Body of pancreas (tissue), 4 donors: ENCODE measurements at regions not wholly inside any gene's neighbourhood (a gene's known extent, or its start where the extent isn't known, plus 50 kb on each side); places are given as distances from the start of the nearest gene placed in this dataset.

Experiments
- CTCF ChIP-seq, 7 experiments: fragments of 450-650 bp in 4 of 7; fragments of 200-600 bp in 3 of 7; sonication (generic) in 3 of 7; IDR thresholded peaks; one replicate each; pipeline ENCODE4 v1.5.1; 2016 to 2019; ENCODE audit warnings: antibody characterized with exemption in 7 of 7
- POLR2A ChIP-seq, 3 donors: fragments of 450-650 bp; IDR thresholded peaks; one replicate each; pipeline ENCODE4 v1.6.1; 2016; ENCODE audit warnings: antibody characterized with exemption in 3 of 3, mild to moderate bottlenecking in 2 of 3

DNA sequence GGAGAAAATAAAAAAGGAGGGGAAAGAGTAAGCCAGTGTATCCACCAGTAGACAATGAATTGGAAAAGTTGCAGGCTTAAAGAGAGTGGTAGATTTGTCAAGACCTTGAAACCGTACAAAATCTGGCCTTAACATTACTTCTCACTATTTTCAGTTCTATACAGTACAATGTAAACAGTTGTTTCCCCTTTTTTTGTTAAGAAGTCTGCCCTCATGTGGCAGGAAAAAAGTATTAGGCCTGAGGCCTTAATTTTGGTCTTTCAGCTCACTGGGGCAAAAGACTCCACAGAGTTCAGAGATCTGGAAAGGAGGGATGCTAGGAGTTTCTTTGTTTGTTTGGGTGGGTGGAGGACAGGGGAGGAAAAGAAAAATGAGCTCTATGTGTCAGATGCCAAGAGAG, 92.8 kb upstream of the CCDC160 start:
- TF ChIP-seq CTCF (IDR thresholded peaks at IDR 0.05) (peak in 2 of 7 experiments; percentile 7 to 12), POLR2A (IDR thresholded peaks at IDR 0.05) (no peak)
